ENCODE measurements at regions not wholly inside any gene's neighbourhood (a gene's known extent, or its start where the extent isn't known, plus 50 kb on each side); places are given as distances from the start of the nearest gene placed in this dataset.
A peak's percentile ranks its signal among the peaks of the same experiment; 100 is the strongest.

GRCh38 chr12:105862163-105862821, 276.5 kb downstream of the NUAK1 start:
- no peak for TF ChIP-seq CTCF (IDR thresholded peaks at IDR 0.05; ENCODE audit: insufficient read depth, low read length)
- DNase-seq (ENCODE audit: low read depth) = peak; percentile 18

GRCh38 chr12:105864316-105864715, 274.4 kb downstream of the NUAK1 start:
- H3K4me3 ChIP-seq (ENCODE audit: low read depth, low read length) = no peak overlapping the region
- no peak for DNase-seq (ENCODE audit: low read depth)
- TF ChIP-seq CTCF (IDR thresholded peaks at IDR 0.05; ENCODE audit: insufficient read depth, low read length) = no peak

More at GRCh38 chr12:105862163-105862821, 276.5 kb downstream of the NUAK1 start:
- H3K4me3 ChIP-seq (ENCODE audit: low read depth, low read length) = no peak overlapping the region

GRCh38 chr12:105864901-105865300, 273.9 kb downstream of the NUAK1 start:
- no peak for TF ChIP-seq CTCF (IDR thresholded peaks at IDR 0.05; ENCODE audit: insufficient read depth, low read length)
- no peak for DNase-seq (ENCODE audit: low read depth)
- H3K4me3 ChIP-seq (ENCODE audit: low read depth, low read length) = no peak overlapping the region

- no peak overlapping the region for H3K4me3 ChIP-seq (ENCODE audit: low read depth, low read length)
- DNase-seq (ENCODE audit: low read depth) = no peak
- no peak for TF ChIP-seq CTCF (IDR thresholded peaks at IDR 0.05; ENCODE audit: insufficient read depth, low read length)
Measured at GRCh38 chr12:105865886-105866285, 272.9 kb downstream of the NUAK1 start.

GRCh38 chr12:105874121-105874520, 264.6 kb downstream of the NUAK1 start:
- H3K4me3 ChIP-seq (ENCODE audit: low read depth, low read length) = no peak overlapping the region
- TF ChIP-seq CTCF (IDR thresholded peaks at IDR 0.05; ENCODE audit: insufficient read depth, low read length) = no peak
- no peak for DNase-seq (ENCODE audit: low read depth)

- no peak for DNase-seq (ENCODE audit: low read depth)
- no peak overlapping the region for H3K4me3 ChIP-seq (ENCODE audit: low read depth, low read length)
- no peak for TF ChIP-seq CTCF (IDR thresholded peaks at IDR 0.05; ENCODE audit: insufficient read depth, low read length)
Measured at GRCh38 chr12:105876396-105876927, 262.3 kb downstream of the NUAK1 start.

- DNase-seq (ENCODE audit: low read depth) = no peak
- TF ChIP-seq CTCF (IDR thresholded peaks at IDR 0.05; ENCODE audit: insufficient read depth, low read length) = no peak
- H3K4me3 ChIP-seq (ENCODE audit: low read depth, low read length) = no peak overlapping the region
Measured at GRCh38 chr12:105878964-105879363, 259.8 kb downstream of the NUAK1 start.

All from fibroblast of the aortic adventitia (primary cell).